ENCODE measurements at regions not wholly inside any gene's neighbourhood (a gene's known extent, or its start where the extent isn't known, plus 50 kb on each side); places are given as distances from the start of the nearest gene placed in this dataset.

- no peaks in the 10 kb centered on the region for H3K36me3 Mint-ChIP-seq (ENCODE audit: low read depth)
- intact Hi-C loops (cut with micrococcal nuclease), result no loop called here
- no peak overlapping the region for H3K27ac Mint-ChIP-seq
- DNase-seq (ENCODE audit: low spot score), result no peak
- no peak overlapping the region for H3K4me3 Mint-ChIP-seq
- no peaks in the 10 kb centered on the region for H3K4me1 Mint-ChIP-seq (ENCODE audit: low read depth)
- no peaks in the 10 kb centered on the region for H3K27me3 Mint-ChIP-seq (ENCODE audit: insufficient read depth)
- H3K9me3 Mint-ChIP-seq, result peaks cover 5% of the 10 kb centered on the region
These were observed 811.4 kb downstream of the USP25 start for GRCh38 chr21:16540966-16541727.

GRCh38 chr21:16550118-16550517 lies 820.3 kb downstream of the USP25 start:
- Mint-ChIP-seq H3K4me1 (ENCODE audit: low read depth) (no peaks in the 10 kb centered on the region), H3K9me3 (peaks cover 6% of the 10 kb centered on the region), H3K27ac (no peak overlapping the region), H3K4me3 (no peak overlapping the region), H3K36me3 (ENCODE audit: low read depth) (no peaks in the 10 kb centered on the region), H3K27me3 (ENCODE audit: insufficient read depth) (no peaks in the 10 kb centered on the region)
- intact Hi-C loops (cut with micrococcal nuclease), result no loop called here
- DNase-seq (ENCODE audit: low spot score), result no peak

GRCh38 chr21:16550917-16551741 lies 821.3 kb downstream of the USP25 start:
- H3K27ac Mint-ChIP-seq, result no peak overlapping the region
- no peaks in the 10 kb centered on the region for H3K36me3 Mint-ChIP-seq (ENCODE audit: low read depth)
- DNase-seq (ENCODE audit: low spot score), result no peak
- H3K9me3 Mint-ChIP-seq, result peaks cover 6% of the 10 kb centered on the region
- no peaks in the 10 kb centered on the region for H3K4me1 Mint-ChIP-seq (ENCODE audit: low read depth)
- H3K4me3 Mint-ChIP-seq, result no peak overlapping the region
- no peaks in the 10 kb centered on the region for H3K27me3 Mint-ChIP-seq (ENCODE audit: insufficient read depth)
- intact Hi-C loops (cut with micrococcal nuclease), result no loop called here

- Mint-ChIP-seq H3K27me3 (ENCODE audit: insufficient read depth) (no peaks in the 10 kb centered on the region), H3K27ac (no peak overlapping the region), H3K36me3 (ENCODE audit: low read depth) (no peaks in the 10 kb centered on the region), H3K4me3 (no peak overlapping the region), H3K4me1 (ENCODE audit: low read depth) (no peaks in the 10 kb centered on the region), H3K9me3 (peaks cover 6% of the 10 kb centered on the region)
- intact Hi-C loops (cut with micrococcal nuclease), result no loop called here
- DNase-seq (ENCODE audit: low spot score), result no peak
These were observed 823.1 kb downstream of the USP25 start for GRCh38 chr21:16552880-16553279.

- Mint-ChIP-seq H3K4me1 (ENCODE audit: low read depth) (no peaks in the 10 kb centered on the region), H3K27ac (no peak overlapping the region), H3K36me3 (ENCODE audit: low read depth) (no peaks in the 10 kb centered on the region), H3K9me3 (peaks cover 6% of the 10 kb centered on the region), H3K27me3 (ENCODE audit: insufficient read depth) (no peaks in the 10 kb centered on the region), H3K4me3 (no peak overlapping the region)
- no peak for DNase-seq (ENCODE audit: low spot score)
- intact Hi-C loops (cut with micrococcal nuclease), result no loop called here
These were observed 824.7 kb downstream of the USP25 start for GRCh38 chr21:16554503-16554902.

- Mint-ChIP-seq H3K9me3 (no peaks in the 10 kb centered on the region), H3K4me1 (ENCODE audit: low read depth) (no peaks in the 10 kb centered on the region), H3K4me3 (no peak overlapping the region), H3K27me3 (ENCODE audit: insufficient read depth) (no peaks in the 10 kb centered on the region), H3K27ac (no peak overlapping the region), H3K36me3 (ENCODE audit: low read depth) (no peaks in the 10 kb centered on the region)
- intact Hi-C loops (cut with micrococcal nuclease), result no loop called here
- DNase-seq (ENCODE audit: low spot score), result no peak
These were observed 833.3 kb downstream of the USP25 start for GRCh38 chr21:16563116-16563515.

GRCh38 chr21:16563795-16564194 lies 834.0 kb downstream of the USP25 start:
- Mint-ChIP-seq H3K4me3 (no peak overlapping the region), H3K9me3 (no peaks in the 10 kb centered on the region), H3K36me3 (ENCODE audit: low read depth) (no peaks in the 10 kb centered on the region), H3K27ac (no peak overlapping the region), H3K27me3 (ENCODE audit: insufficient read depth) (no peaks in the 10 kb centered on the region), H3K4me1 (ENCODE audit: low read depth) (no peaks in the 10 kb centered on the region)
- intact Hi-C loops (cut with micrococcal nuclease), result no loop called here
- DNase-seq (ENCODE audit: low spot score), result no peak

GRCh38 chr21:16568244-16568643 lies 838.5 kb downstream of the USP25 start:
- DNase-seq (ENCODE audit: low spot score), result no peak
- Mint-ChIP-seq H3K27me3 (ENCODE audit: insufficient read depth) (no peaks in the 10 kb centered on the region), H3K4me3 (no peak overlapping the region), H3K9me3 (no peaks in the 10 kb centered on the region), H3K36me3 (ENCODE audit: low read depth) (no peaks in the 10 kb centered on the region), H3K27ac (no peak overlapping the region), H3K4me1 (ENCODE audit: low read depth) (no peaks in the 10 kb centered on the region)
- intact Hi-C loops (cut with micrococcal nuclease), result no loop called here

- Mint-ChIP-seq H3K27me3 (ENCODE audit: insufficient read depth) (no peaks in the 10 kb centered on the region), H3K4me3 (no peak overlapping the region), H3K27ac (no peak overlapping the region), H3K36me3 (ENCODE audit: low read depth) (no peaks in the 10 kb centered on the region), H3K4me1 (ENCODE audit: low read depth) (no peaks in the 10 kb centered on the region), H3K9me3 (no peaks in the 10 kb centered on the region)
- intact Hi-C loops (cut with micrococcal nuclease), result no loop called here
- DNase-seq (ENCODE audit: low spot score), result no peak
These were observed 838.9 kb downstream of the USP25 start for GRCh38 chr21:16568661-16569060.

- Mint-ChIP-seq H3K36me3 (ENCODE audit: low read depth) (no peaks in the 10 kb centered on the region), H3K4me3 (no peak overlapping the region), H3K4me1 (ENCODE audit: low read depth) (no peaks in the 10 kb centered on the region), H3K27ac (no peak overlapping the region), H3K9me3 (no peaks in the 10 kb centered on the region), H3K27me3 (ENCODE audit: insufficient read depth) (no peaks in the 10 kb centered on the region)
- intact Hi-C loops (cut with micrococcal nuclease), result no loop called here
- DNase-seq (ENCODE audit: low spot score), result no peak
These were observed 839.9 kb downstream of the USP25 start for GRCh38 chr21:16569679-16570078.

- no peak overlapping the region for H3K27ac Mint-ChIP-seq
- H3K36me3 Mint-ChIP-seq (ENCODE audit: low read depth), result no peaks in the 10 kb centered on the region
- H3K4me1 Mint-ChIP-seq (ENCODE audit: low read depth), result no peaks in the 10 kb centered on the region
- no peaks in the 10 kb centered on the region for H3K27me3 Mint-ChIP-seq (ENCODE audit: insufficient read depth)
- peaks cover 2% of the 10 kb centered on the region for H3K9me3 Mint-ChIP-seq
- intact Hi-C loops (cut with micrococcal nuclease), result no loop called here
- H3K4me3 Mint-ChIP-seq, result no peak overlapping the region
- DNase-seq (ENCODE audit: low spot score), result no peak
These were observed 840.4 kb downstream of the USP25 start for GRCh38 chr21:16570171-16570570.

GRCh38 chr21:16570856-16571255 lies 841.1 kb downstream of the USP25 start:
- H3K27me3 Mint-ChIP-seq (ENCODE audit: insufficient read depth), result no peaks in the 10 kb centered on the region
- no peak overlapping the region for H3K27ac Mint-ChIP-seq
- no peaks in the 10 kb centered on the region for H3K36me3 Mint-ChIP-seq (ENCODE audit: low read depth)
- DNase-seq (ENCODE audit: low spot score), result no peak
- H3K9me3 Mint-ChIP-seq, result peaks cover 2% of the 10 kb centered on the region
- no peaks in the 10 kb centered on the region for H3K4me1 Mint-ChIP-seq (ENCODE audit: low read depth)
- intact Hi-C loops (cut with micrococcal nuclease), result no loop called here
- H3K4me3 Mint-ChIP-seq, result no peak overlapping the region

GRCh38 chr21:16571594-16571993 lies 841.8 kb downstream of the USP25 start:
- DNase-seq (ENCODE audit: low spot score), result no peak
- no peaks in the 10 kb centered on the region for H3K36me3 Mint-ChIP-seq (ENCODE audit: low read depth)
- no peaks in the 10 kb centered on the region for H3K27me3 Mint-ChIP-seq (ENCODE audit: insufficient read depth)
- no peak overlapping the region for H3K27ac Mint-ChIP-seq
- no peaks in the 10 kb centered on the region for H3K4me1 Mint-ChIP-seq (ENCODE audit: low read depth)
- intact Hi-C loops (cut with micrococcal nuclease), result no loop called here
- no peak overlapping the region for H3K4me3 Mint-ChIP-seq
- H3K9me3 Mint-ChIP-seq, result peaks cover 2% of the 10 kb centered on the region

Measured in activated T-helper 1 cell treated with anti-CD3 and anti-CD28 coated beads, Interleukin-12 subunit alpha, Interleukin-12 subunit beta, Interleukin-2, Interleukin-4 antibody, amounts not matched to agents 30 ng/mL and 10 ng/mL and 1 ng/mL, durations not matched to agents 14 hours and 24 hours and 36 hours (primary cell).